ENCODE measurements at regions not wholly inside any gene's neighbourhood (a gene's known extent, or its start where the extent isn't known, plus 50 kb on each side); places are given as distances from the start of the nearest gene placed in this dataset.
"Not testable (repeated sequence)": the region's sequence is repeated elsewhere in the genome, so short reads cannot be mapped to it uniquely, and the experiment has no call there.

GRCh38 chr5:111956765-111957164 lies 199.8 kb upstream of the NREP start:
- DNase-seq; in situ Hi-C loops (cut with HindIII; ENCODE audit: low pct_ligation_motif_present, low pct_unique_long_range_greater_than_20kb, low sequenced_read_pairs): not testable (repeated sequence)

DNA sequence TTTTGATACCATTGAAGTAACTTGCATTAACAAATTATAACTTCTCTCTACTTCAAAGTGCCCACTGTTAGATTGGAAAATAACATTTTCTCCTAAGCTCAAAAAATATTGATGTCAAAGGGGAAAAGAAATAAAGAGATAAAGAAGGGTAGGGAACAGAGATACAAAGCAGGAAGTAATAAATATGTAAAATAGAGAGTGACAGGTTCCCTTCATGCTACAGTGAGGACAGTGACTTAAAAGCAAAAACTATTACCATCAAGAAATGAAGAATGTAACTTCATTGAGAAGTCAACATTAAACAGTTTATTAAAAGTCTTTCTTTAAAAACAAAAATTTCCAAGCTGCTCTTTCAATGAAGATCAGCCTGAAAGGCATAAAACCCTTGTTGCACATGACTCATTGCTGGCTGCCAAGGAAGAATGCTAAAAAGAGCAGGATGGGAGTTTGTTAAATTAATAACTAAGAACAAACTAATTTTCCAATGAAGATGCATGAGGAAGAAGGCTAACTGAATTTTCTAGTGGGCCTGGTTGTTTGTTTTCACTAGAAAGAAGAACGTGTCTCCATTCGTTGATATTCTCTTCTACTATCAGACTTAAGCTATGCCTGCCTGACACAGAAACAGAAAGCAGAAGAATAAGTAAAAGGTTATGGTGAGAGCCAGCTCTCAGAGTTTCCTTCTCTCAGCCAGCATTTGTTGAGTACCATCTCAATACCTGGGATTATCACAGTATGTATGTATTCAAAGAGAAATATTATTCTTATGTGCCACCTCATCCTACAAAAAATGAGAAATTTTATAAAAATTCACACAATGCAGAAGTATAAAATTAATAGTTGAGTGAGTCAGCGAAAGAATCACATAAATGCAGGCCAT lies 197.8 kb upstream of the NREP start:
- in situ Hi-C loops (cut with HindIII; ENCODE audit: low pct_ligation_motif_present, low pct_unique_long_range_greater_than_20kb, low sequenced_read_pairs), result no loop called here
- no peak for DNase-seq

DNA sequence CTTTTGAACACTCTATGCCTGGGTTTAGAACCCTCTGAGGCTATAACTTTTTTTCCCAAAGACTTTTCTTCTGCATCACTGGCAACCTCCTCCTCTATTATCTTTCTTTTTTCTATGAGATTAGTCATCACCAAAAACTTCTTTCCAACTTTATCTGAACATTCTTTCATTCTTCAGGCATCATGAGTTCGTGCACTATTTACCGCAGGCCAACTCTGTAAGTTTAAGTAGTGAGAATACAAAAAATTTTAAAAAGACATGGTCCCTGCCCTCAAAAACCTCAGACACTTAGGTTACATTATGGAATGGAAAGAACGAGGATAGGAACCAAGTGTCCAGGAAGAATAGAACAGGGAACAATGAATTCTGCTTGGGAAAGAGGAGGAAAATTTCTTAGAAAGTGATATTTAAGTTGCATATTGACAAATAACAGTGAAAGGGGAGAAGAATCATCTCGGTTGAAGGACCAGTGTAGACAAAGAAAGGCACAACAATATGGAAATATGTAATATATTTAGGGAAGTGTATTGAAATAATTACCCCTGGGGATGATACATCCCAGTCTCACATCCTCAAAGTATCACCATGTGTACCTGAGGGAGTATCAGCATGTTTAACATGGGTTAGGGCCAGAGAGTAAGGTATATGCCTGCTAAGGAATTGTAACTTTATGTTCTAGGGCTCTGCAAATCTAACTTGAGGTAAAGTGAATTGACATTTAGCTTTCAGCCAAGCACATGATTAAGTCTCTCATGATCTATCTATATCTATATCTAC lies 196.5 kb upstream of the NREP start:
- no peak for DNase-seq
- in situ Hi-C loops (cut with HindIII; ENCODE audit: low pct_ligation_motif_present, low pct_unique_long_range_greater_than_20kb, low sequenced_read_pairs), result no loop called here

GRCh38 chr5:111952555-111952954 lies 195.6 kb upstream of the NREP start:
- in situ Hi-C loops (cut with HindIII; ENCODE audit: low pct_ligation_motif_present, low pct_unique_long_range_greater_than_20kb, low sequenced_read_pairs), result no loop called here
- no peak for DNase-seq

GRCh38 chr5:111950660-111951059 lies 193.7 kb upstream of the NREP start:
- in situ Hi-C loops (cut with HindIII; ENCODE audit: low pct_ligation_motif_present, low pct_unique_long_range_greater_than_20kb, low sequenced_read_pairs), result no loop called here
- DNase-seq, result no peak

- no peak for DNase-seq
- in situ Hi-C loops (cut with HindIII; ENCODE audit: low pct_ligation_motif_present, low pct_unique_long_range_greater_than_20kb, low sequenced_read_pairs), result no loop called here
Measured at GRCh38 chr5:111948092-111948841, 191.3 kb upstream of the NREP start.

- in situ Hi-C loops (cut with HindIII; ENCODE audit: low pct_ligation_motif_present, low pct_unique_long_range_greater_than_20kb, low sequenced_read_pairs), result no loop called here
- DNase-seq, result no peak
Measured at GRCh38 chr5:111946556-111946955, 189.6 kb upstream of the NREP start.

DNA sequence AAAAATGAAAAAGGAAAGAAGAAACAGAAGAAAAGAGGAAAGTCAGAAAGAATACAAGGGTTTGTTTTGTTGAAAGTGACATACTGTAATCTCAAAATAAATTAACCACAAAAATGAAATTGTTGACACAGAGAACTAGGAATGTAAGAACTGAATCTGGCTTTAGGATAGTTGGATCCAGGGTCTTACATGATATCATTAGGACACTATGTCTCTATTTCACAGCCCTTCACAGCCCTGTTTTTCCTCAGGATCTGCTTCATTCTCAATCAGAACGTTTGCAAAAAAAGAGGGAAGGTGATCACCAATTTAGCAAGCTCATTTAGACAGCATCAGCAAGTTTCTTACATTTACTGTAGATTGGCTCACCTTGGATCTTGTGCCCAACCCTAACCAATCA lies 188.5 kb upstream of the NREP start:
- DNase-seq, result no peak
- in situ Hi-C loops (cut with HindIII; ENCODE audit: low pct_ligation_motif_present, low pct_unique_long_range_greater_than_20kb, low sequenced_read_pairs), result no loop called here

DNA sequence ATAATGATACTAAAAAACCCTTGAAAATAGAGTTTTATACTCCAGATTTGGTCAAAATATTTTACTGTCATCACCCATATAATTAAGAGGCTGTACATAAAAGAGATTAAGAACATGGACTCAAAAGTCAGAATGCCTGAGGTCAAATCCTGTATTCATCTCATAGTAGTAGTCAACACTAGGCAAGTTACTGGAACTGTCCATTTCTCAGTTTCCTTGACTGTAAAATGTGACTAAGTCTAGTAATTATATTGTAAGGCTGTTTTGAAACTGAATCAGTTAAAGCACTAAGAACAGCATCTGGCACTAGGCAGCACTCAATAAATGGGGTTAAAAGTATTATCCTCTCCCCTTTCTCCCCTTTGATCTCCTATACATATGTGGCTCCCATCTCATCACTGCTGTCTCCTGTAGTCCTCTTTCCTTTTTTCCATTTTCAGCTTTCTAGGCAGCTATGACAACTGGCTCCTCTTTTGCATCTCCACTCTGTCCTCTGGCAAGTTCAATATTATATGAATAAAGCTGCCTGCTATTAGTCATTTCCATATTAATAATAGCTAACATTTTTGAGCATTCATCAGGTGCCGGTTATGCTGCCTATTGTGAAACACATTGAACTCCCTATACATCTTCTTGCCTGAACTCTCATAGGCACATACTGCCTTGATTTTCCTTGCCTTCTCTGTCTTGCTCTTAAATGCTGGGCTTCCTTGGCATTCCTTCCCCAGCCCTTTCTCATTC lies 185.8 kb upstream of the NREP start:
- in situ Hi-C loops (cut with HindIII; ENCODE audit: low pct_ligation_motif_present, low pct_unique_long_range_greater_than_20kb, low sequenced_read_pairs), result no loop called here
- no peak for DNase-seq

GRCh38 chr5:111942201-111942600 lies 185.2 kb upstream of the NREP start:
- no peak for DNase-seq
- in situ Hi-C loops (cut with HindIII; ENCODE audit: low pct_ligation_motif_present, low pct_unique_long_range_greater_than_20kb, low sequenced_read_pairs), result no loop called here

DNA sequence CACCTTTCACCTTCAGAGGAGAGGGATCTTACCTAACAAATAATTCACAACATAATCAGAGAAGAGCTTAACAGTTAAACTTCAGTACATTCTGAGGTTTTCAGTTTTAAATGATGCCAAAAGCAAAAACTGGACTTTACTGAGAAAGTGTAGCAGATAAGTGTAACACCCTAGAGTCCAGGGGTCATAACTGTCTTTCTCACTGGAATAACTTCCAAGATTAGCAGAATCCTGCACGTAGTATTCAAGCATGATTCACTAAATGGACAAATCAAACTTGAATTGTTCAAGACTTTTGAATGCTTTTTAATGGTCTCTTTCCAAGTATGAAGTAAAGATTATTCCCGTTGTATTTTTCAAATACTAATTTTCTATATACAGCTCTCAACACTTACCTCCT lies 180.1 kb upstream of the NREP start:
- no peak for DNase-seq
- in situ Hi-C loops (cut with HindIII; ENCODE audit: low pct_ligation_motif_present, low pct_unique_long_range_greater_than_20kb, low sequenced_read_pairs), result no loop called here

DNA sequence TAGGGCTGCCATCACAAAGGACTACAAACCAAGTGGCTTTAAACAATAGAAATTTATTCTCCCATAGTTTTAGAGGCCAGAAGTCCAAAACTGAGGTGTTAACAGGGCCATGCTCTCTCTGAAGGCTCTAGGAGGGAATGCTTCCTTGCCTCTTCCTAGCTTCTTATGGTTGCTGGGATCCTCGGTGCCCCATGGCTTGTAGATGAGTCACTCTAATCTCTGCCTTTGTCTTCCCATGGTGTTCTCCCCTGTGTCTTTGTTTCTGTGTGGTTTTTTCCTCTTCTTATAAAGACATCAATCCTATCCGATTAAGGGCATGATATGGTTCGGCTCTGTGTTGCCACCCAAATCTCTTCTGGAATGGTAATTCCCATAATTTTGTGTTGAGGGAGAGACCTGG lies 178.8 kb upstream of the NREP start:
- DNase-seq, result no peak
- in situ Hi-C loops (cut with HindIII; ENCODE audit: low pct_ligation_motif_present, low pct_unique_long_range_greater_than_20kb, low sequenced_read_pairs), result no loop called here

- in situ Hi-C loops (cut with HindIII; ENCODE audit: low pct_ligation_motif_present, low pct_unique_long_range_greater_than_20kb, low sequenced_read_pairs), result no loop called here
- no peak for DNase-seq
Measured at GRCh38 chr5:111935009-111935408, 178.0 kb upstream of the NREP start.

- DNase-seq, result no peak
- in situ Hi-C loops (cut with HindIII; ENCODE audit: low pct_ligation_motif_present, low pct_unique_long_range_greater_than_20kb, low sequenced_read_pairs), result no loop called here
Measured at GRCh38 chr5:111934511-111934910, 177.5 kb upstream of the NREP start.

DNA sequence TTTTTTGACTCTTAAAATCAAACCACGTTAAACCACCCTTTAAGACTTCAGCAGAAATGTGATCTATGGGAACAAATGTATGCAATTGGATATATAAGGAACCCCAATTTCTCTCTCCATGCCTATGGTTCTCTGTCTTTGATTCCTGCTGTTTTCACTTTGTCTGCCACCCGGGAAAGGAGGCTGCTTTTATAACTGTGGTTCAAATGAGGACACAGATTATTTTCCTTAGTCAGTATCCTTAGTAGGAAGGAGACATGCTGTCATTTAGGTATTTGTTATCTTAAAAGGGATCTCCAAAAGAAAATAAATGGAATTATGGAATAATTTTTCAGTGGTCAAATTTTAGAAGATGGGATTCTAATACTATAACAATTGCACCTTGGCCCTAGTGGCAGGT lies 176.1 kb upstream of the NREP start:
- DNase-seq, result no peak
- in situ Hi-C loops (cut with HindIII; ENCODE audit: low pct_ligation_motif_present, low pct_unique_long_range_greater_than_20kb, low sequenced_read_pairs), result no loop called here

DNA sequence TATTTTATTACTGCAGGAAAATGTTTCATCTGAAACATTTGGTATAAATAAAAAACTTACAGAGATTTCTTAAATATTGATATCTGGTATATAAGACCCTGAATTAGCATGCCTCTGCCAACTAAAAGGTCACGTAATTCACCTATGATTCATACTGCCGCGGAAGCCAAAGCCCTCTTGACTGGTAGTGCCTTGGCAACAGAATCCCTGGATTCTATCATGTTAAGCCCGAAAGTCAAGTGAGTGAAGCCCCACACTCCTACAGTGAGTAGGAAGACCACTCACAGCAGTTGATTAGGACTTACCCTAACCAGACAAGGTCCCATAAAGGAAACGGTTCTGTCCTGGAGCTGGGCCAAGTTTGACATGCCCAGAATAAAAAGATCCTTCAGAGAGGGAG lies 175.6 kb upstream of the NREP start:
- in situ Hi-C loops (cut with HindIII; ENCODE audit: low pct_ligation_motif_present, low pct_unique_long_range_greater_than_20kb, low sequenced_read_pairs), result no loop called here
- peak; percentile 41 for DNase-seq

GRCh38 chr5:111932199-111932598 lies 175.2 kb upstream of the NREP start:
- in situ Hi-C loops (cut with HindIII; ENCODE audit: low pct_ligation_motif_present, low pct_unique_long_range_greater_than_20kb, low sequenced_read_pairs), result no loop called here
- no peak for DNase-seq

DNA sequence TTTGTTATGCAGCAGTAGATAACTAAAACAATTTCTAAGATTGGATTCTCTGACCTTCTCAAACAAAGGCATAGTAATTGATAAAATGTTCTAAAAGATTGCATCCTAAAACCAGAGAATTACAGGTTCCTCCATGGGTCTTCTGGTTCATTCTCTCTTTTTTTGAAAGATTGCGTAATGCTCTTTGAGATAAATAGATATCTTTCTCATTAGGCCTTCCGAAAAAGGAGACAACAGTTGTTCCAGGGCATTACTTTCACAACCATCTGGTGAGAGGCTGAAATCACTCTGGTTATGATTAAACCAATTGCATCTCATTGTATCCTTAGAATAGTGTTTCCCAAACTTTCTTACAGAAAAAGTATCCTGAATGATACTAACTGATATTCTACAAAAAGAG lies 174.7 kb upstream of the NREP start:
- in situ Hi-C loops (cut with HindIII; ENCODE audit: low pct_ligation_motif_present, low pct_unique_long_range_greater_than_20kb, low sequenced_read_pairs), result no loop called here

More for the DNA sequence above, 174.7 kb upstream of the NREP start:
- DNase-seq, result no peak

Data from ACHN (cell line).